Activated B cell treated with CpG ODN at 0.5 μM for 24 hours (primary cell): ENCODE measurements at regions not wholly inside any gene's neighbourhood (a gene's known extent, or its start where the extent isn't known, plus 50 kb on each side); places are given as distances from the start of the nearest gene placed in this dataset.

Source experiments
- ATAC-seq: fragments of 200-7000 bp; cut with Tn5 transposase; one replicate; pipeline ENCODE4 v1.10.0; 2021; ENCODE audit warnings: low read depth, mild to moderate bottlenecking, moderate library complexity
- CTCF ChIA-PET: fragments of 350-600 bp; sonication (Branson Sonifier 250); formaldehyde crosslinking; loops from one replicate; lab custom pipeline; 2021; ENCODE audit warnings: antibody characterized with exemption; lab: Charles Lee
- POLR2A ChIA-PET: fragments of 350-600 bp; sonication (Branson Sonifier 250); formaldehyde crosslinking; loops from one replicate; lab custom pipeline; 2021; ENCODE audit warnings: antibody characterized with exemption; lab: Charles Lee
- DNase-seq: peaks from one replicate; pipeline ENCODE4 v3.0.0; 2022
- H3K27ac Mint-ChIP-seq: one replicate; pipeline ENCODE4 v1.8.0; 2020; ENCODE audit warnings: mixed read lengths
- H3K27me3 Mint-ChIP-seq: one replicate; pipeline ENCODE4 v1.8.0; 2021; ENCODE audit warnings: mixed read lengths
- H3K36me3 Mint-ChIP-seq: one replicate; pipeline ENCODE4 v1.8.0; 2021; ENCODE audit warnings: low read depth, mixed read lengths
- H3K4me1 Mint-ChIP-seq: one replicate; pipeline ENCODE4 v1.8.0; 2021; ENCODE audit warnings: mixed read lengths
- H3K4me3 Mint-ChIP-seq: one replicate; pipeline ENCODE4 v1.8.0; 2020; ENCODE audit warnings: mild to moderate bottlenecking, mixed read lengths
- H3K9me3 Mint-ChIP-seq: one replicate; pipeline ENCODE4 v1.8.0; 2020; ENCODE audit warnings: mixed read lengths
- intact Hi-C: fragments of 100-400 bp; cut with micrococcal nuclease; formaldehyde crosslinking; loops from one replicate; pipeline ENCODE4 v1.15.1; 2024
- TF ChIP-seq, protein P1 (sequence below): fragments of 200-600 bp; IDR thresholded peaks from one replicate; pipeline ENCODE4 v1.8.0; 2022; ENCODE audit warnings: antibody characterized with exemption, mild to moderate bottlenecking

DNA sequence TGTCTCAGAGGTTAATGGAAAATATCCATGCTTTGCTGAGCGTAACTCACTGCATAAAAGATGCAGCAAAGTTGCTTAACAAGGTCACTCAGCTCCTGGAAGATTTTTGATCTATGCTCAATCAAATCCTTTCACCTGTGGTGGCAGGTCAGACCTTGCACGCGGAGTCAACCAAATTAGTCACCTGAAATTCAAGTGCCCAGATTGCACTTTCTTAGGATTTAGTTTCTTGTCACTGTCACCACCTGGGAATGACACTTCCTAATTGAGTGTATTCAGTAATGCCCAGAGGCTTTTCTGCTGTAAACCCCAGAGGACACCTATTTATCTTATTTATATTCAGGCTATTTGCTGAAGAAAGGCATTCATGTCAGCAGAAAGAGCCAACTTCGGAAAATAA lies 215.8 kb upstream of the SMIM31 start:
- CTCF ChIA-PET, result no interaction called here
- Mint-ChIP-seq H3K9me3 (peaks cover 5% of the 10 kb centered on the region), H3K27me3 (no peaks in the 10 kb centered on the region), H3K4me3 (no peak overlapping the region), H3K4me1 (no peaks in the 10 kb centered on the region), H3K27ac (no peak overlapping the region), H3K36me3 (no peaks in the 10 kb centered on the region)
- POLR2A ChIA-PET, result no interaction called here
- intact Hi-C loops, result no loop called here
- no peak for DNase-seq
- no peak for ATAC-seq
- TF ChIP-seq, protein P1, sequence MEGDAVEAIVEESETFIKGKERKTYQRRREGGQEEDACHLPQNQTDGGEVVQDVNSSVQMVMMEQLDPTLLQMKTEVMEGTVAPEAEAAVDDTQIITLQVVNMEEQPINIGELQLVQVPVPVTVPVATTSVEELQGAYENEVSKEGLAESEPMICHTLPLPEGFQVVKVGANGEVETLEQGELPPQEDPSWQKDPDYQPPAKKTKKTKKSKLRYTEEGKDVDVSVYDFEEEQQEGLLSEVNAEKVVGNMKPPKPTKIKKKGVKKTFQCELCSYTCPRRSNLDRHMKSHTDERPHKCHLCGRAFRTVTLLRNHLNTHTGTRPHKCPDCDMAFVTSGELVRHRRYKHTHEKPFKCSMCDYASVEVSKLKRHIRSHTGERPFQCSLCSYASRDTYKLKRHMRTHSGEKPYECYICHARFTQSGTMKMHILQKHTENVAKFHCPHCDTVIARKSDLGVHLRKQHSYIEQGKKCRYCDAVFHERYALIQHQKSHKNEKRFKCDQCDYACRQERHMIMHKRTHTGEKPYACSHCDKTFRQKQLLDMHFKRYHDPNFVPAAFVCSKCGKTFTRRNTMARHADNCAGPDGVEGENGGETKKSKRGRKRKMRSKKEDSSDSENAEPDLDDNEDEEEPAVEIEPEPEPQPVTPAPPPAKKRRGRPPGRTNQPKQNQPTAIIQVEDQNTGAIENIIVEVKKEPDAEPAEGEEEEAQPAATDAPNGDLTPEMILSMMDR, result no peak

DNA sequence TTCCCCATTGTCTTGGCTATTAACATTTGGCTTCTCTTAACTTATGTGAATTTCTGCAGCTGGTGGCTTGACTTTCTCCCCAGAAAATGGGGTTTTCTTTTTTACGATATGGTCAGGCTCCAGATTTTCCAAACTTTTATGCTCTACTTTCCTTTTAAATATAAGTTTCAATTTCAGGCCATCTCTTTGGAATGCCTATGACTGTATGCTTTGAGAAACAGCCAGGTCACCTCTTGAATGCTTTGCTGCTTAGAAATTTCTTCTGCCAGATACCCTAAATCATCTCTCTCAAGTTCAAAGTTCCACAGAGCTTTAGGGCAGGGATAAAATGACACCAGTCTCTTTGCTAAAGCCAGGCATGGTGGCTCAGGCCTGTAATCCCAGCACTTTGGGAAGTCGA lies 212.9 kb upstream of the SMIM31 start:
- Mint-ChIP-seq H3K27me3 (no peaks in the 10 kb centered on the region), H3K4me1 (no peaks in the 10 kb centered on the region), H3K36me3 (no peaks in the 10 kb centered on the region), H3K27ac (no peak overlapping the region), H3K9me3 (peaks cover 5% of the 10 kb centered on the region), H3K4me3 (no peak overlapping the region)
- TF ChIP-seq, protein P1, result no peak
- intact Hi-C loops, result no loop called here
- ATAC-seq (no peak), DNase-seq (no peak)
- CTCF ChIA-PET, result no interaction called here
- POLR2A ChIA-PET, result no interaction called here

GRCh38 chr4:164542431-164542830 lies 211.5 kb upstream of the SMIM31 start:
- DNase-seq, result no peak
- intact Hi-C loops, result no loop called here
- Mint-ChIP-seq H3K27me3 (no peaks in the 10 kb centered on the region), H3K4me3 (no peak overlapping the region), H3K27ac (no peak overlapping the region), H3K36me3 (no peaks in the 10 kb centered on the region), H3K4me1 (no peaks in the 10 kb centered on the region), H3K9me3 (peaks cover 5% of the 10 kb centered on the region)
- no peak for ATAC-seq
- ChIA-PET POLR2A (no interaction called here), CTCF (no interaction called here)
- TF ChIP-seq, protein P1, result no peak

DNA sequence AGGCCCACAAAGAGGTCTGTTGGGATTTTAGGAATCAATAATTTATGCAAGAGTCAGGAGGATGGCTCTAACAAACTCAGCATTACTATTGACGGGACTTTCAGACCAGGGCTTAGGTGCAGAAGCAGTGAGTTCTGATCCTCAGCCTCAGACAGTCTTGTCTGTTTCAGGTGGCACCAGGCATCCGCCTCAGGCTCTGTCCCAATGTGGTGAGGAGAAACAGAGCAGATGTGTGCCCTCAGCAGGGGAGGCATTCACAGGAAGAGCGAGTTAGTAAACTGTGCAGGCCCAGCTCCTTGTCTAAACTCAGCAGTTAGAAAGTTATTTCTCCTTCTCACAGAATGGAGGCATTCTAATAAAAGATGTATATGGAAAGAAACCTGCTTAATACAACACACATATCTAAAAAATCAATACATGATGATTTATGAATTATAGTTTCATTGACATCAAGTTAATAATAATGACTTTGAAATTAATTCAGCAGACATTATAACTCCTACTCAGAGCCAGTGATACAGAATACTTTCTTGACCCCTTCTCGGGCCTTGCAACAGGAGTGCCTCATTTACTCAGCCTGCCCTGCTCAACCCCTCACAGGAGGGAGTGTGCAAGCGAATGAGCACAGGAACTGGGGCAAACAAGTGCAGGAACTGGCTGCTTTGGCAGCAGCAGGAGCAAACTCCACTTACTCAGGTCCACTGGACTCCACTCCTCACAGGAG lies 202.8 kb upstream of the SMIM31 start:
- no peaks in the 10 kb centered on the region for H3K4me1 Mint-ChIP-seq
- ChIA-PET POLR2A (no interaction called here), CTCF (no interaction called here)
- ATAC-seq (no peak), DNase-seq (no peak)
- H3K27ac Mint-ChIP-seq, result no peak overlapping the region
- TF ChIP-seq, protein P1, result no peak
- no peaks in the 10 kb centered on the region for H3K36me3 Mint-ChIP-seq
- no peaks in the 10 kb centered on the region for H3K27me3 Mint-ChIP-seq
- H3K9me3 Mint-ChIP-seq, result peaks cover 2% of the 10 kb centered on the region
- H3K4me3 Mint-ChIP-seq, result no peak overlapping the region
- intact Hi-C loops, result no loop called here

DNA sequence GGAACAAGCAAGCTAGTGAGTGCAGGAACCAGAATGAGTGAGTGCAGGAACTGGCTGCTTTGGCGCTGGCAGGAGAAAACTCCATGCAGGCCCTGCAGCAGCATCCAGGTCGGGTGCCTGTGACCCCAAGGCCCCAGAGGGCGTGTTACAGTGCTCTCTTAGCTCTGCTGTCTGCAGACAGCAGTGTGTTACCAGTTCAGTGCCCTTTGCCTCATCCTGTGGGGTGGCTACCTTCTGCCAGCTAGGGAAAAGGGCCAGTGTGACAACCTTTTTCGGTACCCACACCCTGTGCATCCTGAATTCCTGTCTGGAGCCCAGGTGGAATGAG lies 202.3 kb upstream of the SMIM31 start:
- ATAC-seq (no peak), DNase-seq (no peak)
- Mint-ChIP-seq H3K4me3 (no peak overlapping the region), H3K9me3 (peaks cover 2% of the 10 kb centered on the region), H3K4me1 (no peaks in the 10 kb centered on the region), H3K27ac (no peak overlapping the region), H3K36me3 (no peaks in the 10 kb centered on the region), H3K27me3 (no peaks in the 10 kb centered on the region)
- TF ChIP-seq, protein P1, result no peak
- CTCF ChIA-PET, result no interaction called here
- POLR2A ChIA-PET, result no interaction called here
- intact Hi-C loops, result no loop called here
